Astrocyte (in vitro differentiated cells and primary cell): ENCODE measurements at regions not wholly inside any gene's neighbourhood (a gene's known extent, or its start where the extent isn't known, plus 50 kb on each side); places are given as distances from the start of the nearest gene placed in this dataset.

Experiments
- EZH2 ChIP-seq: IDR thresholded peaks from 2 replicates; pipeline ENCODE4 v1.6.1; 2012; ENCODE audit warnings: mild to moderate bottlenecking, low read length, inconsistent platforms; ENCODE audit not compliant: insufficient read depth
- TF ChIP-seq, protein P1 (sequence below): IDR thresholded peaks from 2 replicates; pipeline ENCODE4 v1.5.1; 2011; ENCODE audit warnings: low read depth, mild to moderate bottlenecking, inconsistent platforms, low read length, moderate library complexity; ENCODE audit not compliant: insufficient read depth

DNA sequence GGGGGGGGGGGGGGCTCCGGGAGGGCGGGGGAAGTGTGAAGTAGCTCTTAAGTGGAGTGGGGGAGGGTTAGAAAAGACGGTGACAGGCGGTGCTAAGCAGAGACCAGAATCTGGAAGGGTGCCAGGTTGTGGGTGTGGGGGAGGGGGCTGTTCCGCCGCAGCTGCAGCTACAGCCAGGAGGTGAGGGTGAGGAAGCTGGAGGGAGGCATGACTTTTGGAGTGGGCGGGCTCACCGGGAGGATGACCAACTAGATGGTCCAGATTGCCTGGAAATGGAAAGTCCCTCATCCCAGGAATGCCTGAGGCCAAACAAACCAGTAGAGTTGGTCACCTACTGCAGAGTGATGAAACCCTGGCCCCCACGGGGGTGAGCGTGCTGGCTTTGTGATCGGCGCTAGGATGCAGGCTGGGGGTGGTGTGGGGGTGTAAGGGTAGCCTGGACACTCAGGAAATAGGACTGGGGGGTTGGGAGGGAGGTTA, 158.1 kb upstream of the SHB start:
- TF ChIP-seq, protein P1, sequence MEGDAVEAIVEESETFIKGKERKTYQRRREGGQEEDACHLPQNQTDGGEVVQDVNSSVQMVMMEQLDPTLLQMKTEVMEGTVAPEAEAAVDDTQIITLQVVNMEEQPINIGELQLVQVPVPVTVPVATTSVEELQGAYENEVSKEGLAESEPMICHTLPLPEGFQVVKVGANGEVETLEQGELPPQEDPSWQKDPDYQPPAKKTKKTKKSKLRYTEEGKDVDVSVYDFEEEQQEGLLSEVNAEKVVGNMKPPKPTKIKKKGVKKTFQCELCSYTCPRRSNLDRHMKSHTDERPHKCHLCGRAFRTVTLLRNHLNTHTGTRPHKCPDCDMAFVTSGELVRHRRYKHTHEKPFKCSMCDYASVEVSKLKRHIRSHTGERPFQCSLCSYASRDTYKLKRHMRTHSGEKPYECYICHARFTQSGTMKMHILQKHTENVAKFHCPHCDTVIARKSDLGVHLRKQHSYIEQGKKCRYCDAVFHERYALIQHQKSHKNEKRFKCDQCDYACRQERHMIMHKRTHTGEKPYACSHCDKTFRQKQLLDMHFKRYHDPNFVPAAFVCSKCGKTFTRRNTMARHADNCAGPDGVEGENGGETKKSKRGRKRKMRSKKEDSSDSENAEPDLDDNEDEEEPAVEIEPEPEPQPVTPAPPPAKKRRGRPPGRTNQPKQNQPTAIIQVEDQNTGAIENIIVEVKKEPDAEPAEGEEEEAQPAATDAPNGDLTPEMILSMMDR: no peak
- TF ChIP-seq EZH2: no peak
